IPS-NIHi7 (cell line): ENCODE measurements at regions not wholly inside any gene's neighbourhood (a gene's known extent, or its start where the extent isn't known, plus 50 kb on each side); places are given as distances from the start of the nearest gene placed in this dataset.

Experiments
- DNase-seq: peaks from one replicate; pipeline ENCODE4 v3.0.0; 2012; ENCODE audit warnings: mixed read lengths; ENCODE audit errors: extremely low spot score

GRCh38 chr15:95489103-95489502 is 841.4 kb upstream of the NR2F2 start:
- no peak for DNase-seq

- no peak for DNase-seq
These were observed 838.0 kb upstream of the NR2F2 start for GRCh38 chr15:95492388-95493070.

GRCh38 chr15:95494971-95495541 is 835.4 kb upstream of the NR2F2 start:
- no peak for DNase-seq

- DNase-seq = no peak
These were observed 832.9 kb upstream of the NR2F2 start for GRCh38 chr15:95497634-95498033.

GRCh38 chr15:95498961-95499360 is 831.5 kb upstream of the NR2F2 start:
- no peak for DNase-seq

- no peak for DNase-seq
These were observed 831.1 kb upstream of the NR2F2 start for GRCh38 chr15:95499397-95499796.

GRCh38 chr15:95501865-95502264 is 828.6 kb upstream of the NR2F2 start:
- no peak for DNase-seq

- DNase-seq = no peak
These were observed 827.4 kb upstream of the NR2F2 start for GRCh38 chr15:95503107-95503506.

- DNase-seq = no peak
These were observed 826.8 kb upstream of the NR2F2 start for GRCh38 chr15:95503640-95504225.

- DNase-seq = no peak
These were observed 818.8 kb upstream of the NR2F2 start for GRCh38 chr15:95511671-95512070.

GRCh38 chr15:95512906-95513305 is 817.6 kb upstream of the NR2F2 start:
- no peak for DNase-seq

GRCh38 chr15:95519887-95520286 is 810.6 kb upstream of the NR2F2 start:
- DNase-seq = no peak

GRCh38 chr15:95520511-95520910 is 810.0 kb upstream of the NR2F2 start:
- no peak for DNase-seq

GRCh38 chr15:95520922-95521321 is 809.6 kb upstream of the NR2F2 start:
- DNase-seq = no peak

GRCh38 chr15:95522533-95522932 is 808.0 kb upstream of the NR2F2 start:
- no peak for DNase-seq

- no peak for DNase-seq
These were observed 801.6 kb upstream of the NR2F2 start for GRCh38 chr15:95528920-95529319.

- DNase-seq = no peak
These were observed 793.9 kb upstream of the NR2F2 start for GRCh38 chr15:95536638-95537037.

- no peak for DNase-seq
These were observed 791.8 kb upstream of the NR2F2 start for GRCh38 chr15:95538693-95539092.

GRCh38 chr15:95541301-95541700 is 789.2 kb upstream of the NR2F2 start:
- no peak for DNase-seq

- DNase-seq = no peak
These were observed 781.2 kb upstream of the NR2F2 start for GRCh38 chr15:95549168-95549738.

GRCh38 chr15:95550702-95551101 is 779.8 kb upstream of the NR2F2 start:
- no peak for DNase-seq

GRCh38 chr15:95556225-95556624 is 774.3 kb upstream of the NR2F2 start:
- DNase-seq = no peak

- DNase-seq = no peak
These were observed 773.7 kb upstream of the NR2F2 start for GRCh38 chr15:95556866-95557225.
